ENCODE measurements at regions not wholly inside any gene's neighbourhood (a gene's known extent, or its start where the extent isn't known, plus 50 kb on each side); places are given as distances from the start of the nearest gene placed in this dataset.
"Not testable (repeated sequence)": the region's sequence is repeated elsewhere in the genome, so short reads cannot be mapped to it uniquely, and the experiment has no call there.

DNA sequence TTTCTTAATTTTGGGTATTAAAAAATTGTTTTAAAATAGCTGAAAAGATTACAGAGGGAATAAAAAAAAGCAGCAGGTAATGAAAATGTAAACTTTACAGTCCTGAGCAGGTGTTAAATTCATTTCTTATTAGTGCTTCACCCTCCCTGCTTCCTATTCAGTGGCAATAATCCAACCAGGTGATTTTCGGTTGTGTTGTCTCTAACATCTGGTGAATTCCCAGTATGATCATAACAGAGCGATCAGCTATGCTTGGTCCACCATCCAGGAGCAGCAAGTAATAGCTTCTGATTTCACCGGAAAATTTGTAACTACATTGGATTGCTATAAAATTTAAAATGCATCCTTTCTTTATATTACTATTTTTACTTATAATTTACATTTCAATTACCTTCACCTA, 673.1 kb downstream of the SOCS6 start:
- DNase-seq (ENCODE audit: low read depth in 4 of 4, low spot score in 3 of 4): no peak

- no peak for DNase-seq (ENCODE audit: low read depth in 4 of 4, low spot score in 3 of 4)
These were observed 667.7 kb downstream of the SOCS6 start for GRCh38 chr18:70956554-70956953.

DNA sequence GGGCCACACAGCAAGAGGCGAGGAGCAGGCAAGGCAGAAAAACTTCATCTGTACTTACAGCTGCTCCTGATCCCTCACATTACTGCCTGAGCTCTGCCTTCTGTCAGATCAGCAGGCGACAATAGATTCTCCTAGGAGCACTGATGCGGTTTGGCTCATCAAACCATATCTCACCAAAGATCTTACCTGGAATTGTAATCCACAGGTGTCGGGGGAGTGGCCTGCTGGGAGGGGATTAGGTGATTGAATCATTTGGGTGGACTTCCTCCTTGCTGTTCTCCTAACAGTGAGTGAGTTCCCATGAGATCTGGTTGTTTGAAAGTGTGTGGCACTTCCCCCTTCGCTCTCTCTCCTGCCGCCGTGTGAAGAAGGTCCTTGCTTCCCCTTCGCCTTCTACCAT, 647.3 kb downstream of the SOCS6 start:
- no peak for DNase-seq (ENCODE audit: low read depth in 4 of 4, low spot score in 3 of 4)

DNA sequence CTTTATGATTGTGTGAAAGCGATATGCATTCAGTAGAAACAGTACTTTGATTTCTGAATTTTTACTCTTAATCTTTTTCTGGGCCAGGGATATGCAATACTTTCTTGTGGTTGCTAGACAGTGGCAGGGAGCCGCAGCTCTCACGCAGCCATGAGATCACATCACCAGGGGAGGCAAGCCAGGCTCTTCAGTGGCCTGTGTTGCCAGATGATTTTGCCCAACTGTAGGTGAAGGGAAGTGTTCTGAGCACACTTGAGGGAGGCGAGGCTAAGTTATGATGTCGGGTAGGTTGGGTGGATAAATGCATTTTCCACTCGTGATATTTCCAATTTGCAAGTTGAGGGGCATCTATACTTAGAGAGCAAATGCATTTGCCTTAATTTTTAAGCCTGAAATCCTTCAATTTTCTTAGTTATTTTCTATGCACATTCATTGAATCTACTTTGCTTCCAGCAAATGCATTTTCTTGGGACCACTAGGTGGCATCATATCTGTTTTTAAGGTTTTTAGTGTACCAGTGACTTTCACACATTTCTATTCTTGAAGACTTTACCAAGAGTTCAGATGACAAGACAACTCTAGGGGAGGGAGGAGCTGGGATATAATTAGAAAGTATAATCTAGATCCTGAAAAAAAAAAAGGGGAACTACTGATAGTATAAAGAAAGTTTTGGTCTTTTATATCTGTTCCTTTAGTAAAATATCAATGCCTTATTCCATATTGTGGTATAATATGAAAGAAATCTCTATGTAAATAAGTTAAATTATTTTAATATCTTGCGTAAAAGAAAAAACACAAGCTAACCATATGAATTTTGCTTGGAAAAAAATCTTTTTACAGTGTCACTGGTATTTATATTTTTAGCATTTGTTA, 643.3 kb downstream of the SOCS6 start:
- DNase-seq (ENCODE audit: low read depth in 4 of 4, low spot score in 3 of 4): peak in 3 of 4 donors; percentile 6 to 15 (median 11)

DNA sequence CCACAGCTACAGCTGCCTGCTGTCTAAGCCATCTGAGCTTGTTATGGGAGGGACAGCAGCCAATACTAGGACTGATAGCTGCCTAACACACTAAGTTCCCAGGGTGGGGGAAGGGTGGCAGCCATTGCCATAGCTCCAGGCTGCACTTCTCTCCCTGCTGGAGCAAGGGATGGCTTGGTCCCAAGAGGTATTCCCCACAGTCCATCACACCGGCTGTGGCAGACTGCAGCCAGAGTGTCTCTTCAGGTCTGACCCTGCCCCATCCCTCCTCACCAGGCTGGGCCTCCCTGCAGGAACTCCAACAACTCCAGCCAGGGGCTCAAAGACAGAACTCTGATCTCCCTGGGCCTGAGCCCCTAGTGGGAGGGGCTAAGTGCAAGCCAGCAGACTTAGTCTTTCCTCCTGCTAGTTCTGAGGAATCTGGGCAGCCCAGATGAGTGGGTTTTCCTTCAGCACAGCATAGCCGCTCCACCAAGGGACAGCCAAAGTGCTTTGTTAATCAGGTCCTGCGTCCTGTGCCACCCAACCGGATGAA, 632.1 kb downstream of the SOCS6 start:
- no peak for DNase-seq (ENCODE audit: low read depth in 4 of 4, low spot score in 3 of 4)

DNA sequence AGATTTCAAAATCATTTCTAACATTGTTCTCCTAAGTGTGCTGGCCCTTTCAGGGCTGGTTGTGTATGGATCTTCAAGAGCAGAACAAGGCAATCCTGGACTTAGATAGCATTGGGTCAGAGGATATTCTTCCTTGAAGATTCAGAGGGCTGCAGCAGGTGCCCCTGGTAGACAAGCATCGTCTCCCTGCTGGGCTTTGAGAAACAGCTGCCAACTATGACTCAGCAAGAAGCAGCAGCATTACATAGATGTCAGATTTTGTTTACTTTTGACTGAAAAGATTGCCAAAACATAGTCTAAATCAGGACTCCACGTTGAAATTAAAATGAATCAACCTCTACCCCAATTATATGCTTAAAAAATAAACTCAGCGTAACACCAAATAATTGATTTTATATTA, 618.8 kb downstream of the SOCS6 start:
- DNase-seq (ENCODE audit: low read depth in 4 of 4, low spot score in 3 of 4): no peak

DNA sequence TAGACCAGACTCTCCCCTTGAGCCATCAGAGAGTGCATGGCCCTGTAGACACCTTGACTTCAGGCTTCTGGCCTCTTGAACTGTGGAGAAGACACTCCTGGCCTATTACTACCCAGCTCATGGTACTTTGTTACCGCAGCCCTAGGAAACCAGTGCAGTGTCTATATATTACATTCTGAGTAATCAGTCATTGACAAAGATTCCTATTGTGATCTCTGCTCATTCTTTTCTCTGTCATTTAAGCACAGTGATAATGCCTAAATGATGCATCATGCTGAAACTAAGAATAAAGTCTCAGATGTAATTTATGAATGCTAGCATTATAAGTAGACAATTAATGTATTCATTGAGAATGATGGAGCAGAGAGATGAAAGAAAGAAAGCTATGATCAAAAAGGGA, 603.5 kb downstream of the SOCS6 start:
- DNase-seq (ENCODE audit: low read depth in 4 of 4, low spot score in 3 of 4): no peak

DNA sequence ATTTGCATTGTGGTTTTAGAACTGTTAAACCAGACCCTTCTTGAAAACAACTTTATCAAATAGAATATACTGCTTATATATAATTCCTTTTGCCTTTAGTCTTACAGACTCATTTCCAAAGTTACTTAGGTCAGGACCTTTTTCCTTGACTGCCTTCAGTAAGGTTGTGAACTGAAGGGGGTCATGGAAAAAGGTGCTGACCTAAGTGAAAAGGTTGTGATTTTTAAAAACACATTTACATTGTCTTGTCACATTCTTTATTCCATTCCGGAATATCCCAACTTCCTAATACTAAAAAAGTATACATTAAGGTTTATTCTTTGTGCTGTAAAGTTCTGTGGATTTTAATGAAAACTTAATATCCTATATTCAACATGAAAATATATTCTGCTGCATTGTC, 581.4 kb downstream of the SOCS6 start:
- DNase-seq (ENCODE audit: low read depth in 4 of 4, low spot score in 3 of 4): no peak

DNA sequence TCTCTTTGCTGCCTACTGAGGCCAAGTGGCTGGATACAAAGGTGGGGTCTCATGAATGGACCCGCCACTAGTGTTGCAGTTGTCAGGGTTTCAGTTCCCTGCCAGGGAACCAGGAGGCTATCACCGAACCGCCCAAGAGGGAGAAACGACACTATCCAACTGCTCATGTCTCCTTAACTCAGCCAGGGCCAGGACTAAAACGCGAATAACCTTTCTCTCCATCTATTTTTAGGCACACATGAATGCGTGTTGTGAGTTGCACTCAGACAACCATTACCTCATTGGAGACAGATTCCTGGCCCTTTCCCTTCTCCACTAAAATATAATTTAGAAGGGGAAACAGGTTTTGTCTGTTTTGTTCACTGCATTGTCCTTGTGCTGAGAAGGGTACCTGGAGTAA, 559.5 kb downstream of the SOCS6 start:
- no peak for DNase-seq (ENCODE audit: low read depth in 4 of 4, low spot score in 3 of 4)

GRCh38 chr18:70840649-70841048, 551.8 kb downstream of the SOCS6 start:
- no peak for DNase-seq (ENCODE audit: low read depth in 4 of 4, low spot score in 3 of 4)

- no peak for DNase-seq (ENCODE audit: low read depth in 4 of 4, low spot score in 3 of 4)
These were observed 538.8 kb downstream of the SOCS6 start for GRCh38 chr18:70827632-70828031.

GRCh38 chr18:70826571-70826970, 537.7 kb downstream of the SOCS6 start:
- no peak for DNase-seq (ENCODE audit: low read depth in 4 of 4, low spot score in 3 of 4)

DNA sequence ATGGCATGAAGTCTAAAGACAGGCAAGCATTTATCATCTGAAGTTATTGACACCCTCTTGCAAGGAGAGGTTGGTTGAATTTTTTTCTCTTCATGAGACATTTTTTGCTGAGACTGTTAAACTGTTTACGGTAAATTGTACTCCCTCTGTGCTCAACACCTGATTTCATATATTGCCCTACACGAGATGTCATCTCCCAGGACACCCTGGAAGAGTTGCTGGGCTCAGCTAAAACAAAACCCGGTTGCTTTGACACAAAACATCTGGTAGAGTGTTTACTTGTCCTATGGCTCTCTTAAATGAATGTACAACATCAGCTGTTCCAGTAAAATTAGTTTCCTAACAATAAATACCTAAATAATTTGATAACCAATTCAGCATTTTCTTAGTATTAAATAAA, 533.8 kb downstream of the SOCS6 start:
- DNase-seq (ENCODE audit: low read depth in 4 of 4, low spot score in 3 of 4): no peak

DNA sequence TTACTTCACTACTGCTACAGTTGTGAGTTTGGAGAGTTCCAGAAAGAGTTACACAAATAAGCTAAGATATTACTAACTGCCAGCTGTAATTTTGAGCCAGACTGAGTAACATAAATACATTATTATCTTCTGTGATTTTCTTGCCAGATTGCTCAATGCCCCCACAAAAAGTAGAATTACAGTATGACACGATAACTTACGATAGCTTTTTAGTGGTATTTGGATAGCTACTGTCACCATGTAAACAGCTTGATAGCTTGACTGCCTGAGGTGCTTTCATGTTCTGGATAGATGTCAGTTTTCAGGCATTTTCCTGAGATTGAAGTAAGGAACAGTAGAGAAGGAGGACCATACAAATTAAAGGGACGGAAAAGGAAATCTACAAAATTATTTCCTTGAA, 533.3 kb downstream of the SOCS6 start:
- no peak for DNase-seq (ENCODE audit: low read depth in 4 of 4, low spot score in 3 of 4)

GRCh38 chr18:70808481-70809056, 519.7 kb downstream of the SOCS6 start:
- DNase-seq (ENCODE audit: low read depth in 4 of 4, low spot score in 3 of 4): no peak

GRCh38 chr18:70781860-70782453, 493.1 kb downstream of the SOCS6 start:
- DNase-seq (ENCODE audit: low read depth in 4 of 4, low spot score in 3 of 4): peak in 3 of 4 donors; percentile 5 to 24 (median 12)

- not testable (repeated sequence) for DNase-seq (ENCODE audit: low read depth in 4 of 4, low spot score in 3 of 4)
These were observed 477.4 kb downstream of the SOCS6 start for GRCh38 chr18:70766254-70766653.

- no peak for DNase-seq (ENCODE audit: low read depth in 4 of 4, low spot score in 3 of 4)
These were observed 474.0 kb downstream of the SOCS6 start for GRCh38 chr18:70762812-70763211.

DNA sequence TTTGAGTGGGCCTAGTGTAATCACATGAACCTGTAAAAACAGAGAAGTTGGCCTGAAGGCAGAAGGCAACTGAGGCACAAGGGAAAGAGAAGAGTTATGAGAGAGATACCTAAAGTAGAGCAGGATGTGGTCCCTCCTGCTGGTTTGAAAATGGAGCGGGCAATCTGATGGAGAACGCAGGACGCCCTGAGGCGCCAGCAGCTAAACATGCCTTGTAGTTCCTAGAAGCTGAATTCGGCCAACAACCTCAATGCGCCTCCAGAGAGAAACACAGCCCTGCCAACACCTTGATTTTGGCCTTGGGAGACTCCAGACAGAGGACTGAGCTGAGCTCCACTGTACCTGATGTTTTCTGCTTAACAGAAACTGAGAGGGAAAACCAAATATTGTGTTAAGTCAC, 469.9 kb downstream of the SOCS6 start:
- DNase-seq (ENCODE audit: low read depth in 4 of 4, low spot score in 3 of 4): no peak

- DNase-seq (ENCODE audit: low read depth in 4 of 4, low spot score in 3 of 4): no peak
These were observed 465.6 kb downstream of the SOCS6 start for GRCh38 chr18:70754486-70754885.

GRCh38 chr18:70732916-70733315, 444.1 kb downstream of the SOCS6 start:
- DNase-seq (ENCODE audit: low read depth in 4 of 4, low spot score in 3 of 4): no peak

DNA sequence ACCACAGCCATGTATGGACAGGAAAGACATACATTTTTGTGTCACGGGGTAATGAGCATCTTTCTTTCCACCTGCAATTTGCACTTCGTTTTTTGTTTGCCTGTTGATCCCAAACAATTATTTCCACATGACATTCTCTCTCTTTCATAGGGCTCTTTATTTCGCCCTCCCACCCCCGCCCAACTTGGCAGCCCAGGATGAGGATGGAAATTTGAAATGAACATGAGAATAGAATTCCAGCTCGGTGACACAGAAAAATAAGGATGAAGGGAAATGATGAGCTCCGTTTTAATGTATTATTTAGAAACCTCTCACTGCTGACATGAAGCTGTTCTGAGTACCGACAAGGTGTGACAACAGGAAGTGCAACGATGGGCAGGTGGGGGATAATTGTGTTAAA, 443.3 kb downstream of the SOCS6 start:
- no peak for DNase-seq (ENCODE audit: low read depth in 4 of 4, low spot score in 3 of 4)
